ENCODE measurements at regions not wholly inside any gene's neighbourhood (a gene's known extent, or its start where the extent isn't known, plus 50 kb on each side); places are given as distances from the start of the nearest gene placed in this dataset.

GRCh38 chr3:177538750-177539730 lies 341.8 kb upstream of the TBL1XR1 start:
- no peaks in the 10 kb centered on the region for H3K36me3 ChIP-seq
- no peak overlapping the region for H3K4me3 ChIP-seq
- intact Hi-C loops (cut with DNase I), result no loop called here
- peaks cover 2 to 32% (median 15%) of the 10 kb centered on the region in 3 donors for H3K4me1 ChIP-seq
- no peaks in the 10 kb centered on the region for H3K27me3 ChIP-seq
- 52 to 56% methylated on average over 9 of the region's 9 CpGs for WGBS, 2 donors
- DNase-seq, result no peak
- TF ChIP-seq POLR2A (IDR thresholded peaks at IDR 0.05), result no peak
- TF ChIP-seq CTCF (IDR thresholded peaks at IDR 0.05), result no peak
- peak overlapping the region in 1 of 4 donors; percentile 56 for H3K27ac ChIP-seq
- no peaks in the 10 kb centered on the region for H3K9me3 ChIP-seq

GRCh38 chr3:177541541-177541940 lies 344.3 kb upstream of the TBL1XR1 start:
- Histone ChIP-seq H3K36me3 (no peaks in the 10 kb centered on the region), H3K27ac (no peak overlapping the region), H3K4me3 (no peak overlapping the region), H3K4me1 (peaks cover 2 to 32% (median 15%) of the 10 kb centered on the region in 3 donors), H3K9me3 (no peaks in the 10 kb centered on the region), H3K27me3 (no peaks in the 10 kb centered on the region)
- no peak for DNase-seq
- intact Hi-C loops (cut with DNase I), result no loop called here
- WGBS, 2 donors, result 59 to 60% methylated on average over 4 of the region's 4 CpGs
- TF ChIP-seq POLR2A (IDR thresholded peaks at IDR 0.05) (no peak), CTCF (IDR thresholded peaks at IDR 0.05) (no peak)

GRCh38 chr3:177545964-177546363 lies 348.7 kb upstream of the TBL1XR1 start:
- Histone ChIP-seq H3K27ac (no peak overlapping the region), H3K4me1 (peaks cover 0 to 15% (median 0%) of the 10 kb centered on the region in 3 donors), H3K36me3 (no peaks in the 10 kb centered on the region), H3K9me3 (no peaks in the 10 kb centered on the region), H3K4me3 (no peak overlapping the region), H3K27me3 (no peaks in the 10 kb centered on the region)
- intact Hi-C loops (cut with DNase I), result no loop called here
- no peak for TF ChIP-seq CTCF (IDR thresholded peaks at IDR 0.05)
- TF ChIP-seq POLR2A (IDR thresholded peaks at IDR 0.05), result no peak
- DNase-seq, result no peak
- whole genome bisulfite sequencing, 2 donors, result 97% methylated on average over 3 of the region's 3 CpGs

- no peak for TF ChIP-seq CTCF (IDR thresholded peaks at IDR 0.05)
- TF ChIP-seq POLR2A (IDR thresholded peaks at IDR 0.05), result no peak
- DNase-seq, result no peak
- intact Hi-C loops (cut with DNase I), result no loop called here
Observed at GRCh38 chr3:177547711-177548350, 350.5 kb upstream of the TBL1XR1 start.

GRCh38 chr3:177550667-177551066 lies 353.4 kb upstream of the TBL1XR1 start:
- WGBS, 2 donors, result 92 to 96% methylated on average over 1 of the region's 1 CpG
- Histone ChIP-seq H3K27me3 (no peaks in the 10 kb centered on the region), H3K9me3 (no peaks in the 10 kb centered on the region), H3K27ac (peak overlapping the region in 1 of 4 donors; percentile 65), H3K4me3 (no peak overlapping the region), H3K36me3 (no peaks in the 10 kb centered on the region), H3K4me1 (peaks cover 5 to 54% (median 20%) of the 10 kb centered on the region in 3 donors)
- no peak for DNase-seq
- TF ChIP-seq CTCF (IDR thresholded peaks at IDR 0.05) (no peak), POLR2A (IDR thresholded peaks at IDR 0.05) (no peak)
- intact Hi-C loops (cut with DNase I), result no loop called here

More at GRCh38 chr3:177547711-177548350, 350.5 kb upstream of the TBL1XR1 start:
- Histone ChIP-seq H3K4me1 (peaks cover 0 to 29% (median 10%) of the 10 kb centered on the region in 3 donors), H3K27me3 (no peaks in the 10 kb centered on the region), H3K36me3 (no peaks in the 10 kb centered on the region), H3K9me3 (no peaks in the 10 kb centered on the region), H3K4me3 (no peak overlapping the region), H3K27ac (no peak overlapping the region)
- 84 to 86% methylated on average over 13 of the region's 13 CpGs for WGBS, 2 donors
